OCI-LY3 (cell line): ENCODE measurements at regions not wholly inside any gene's neighbourhood (a gene's known extent, or its start where the extent isn't known, plus 50 kb on each side); places are given as distances from the start of the nearest gene placed in this dataset.

Experiments used
- H2AFZ ChIP-seq: fragments of 200-600, 300-600 bp; shearing (Covaris generic); 2 replicates; pipeline ENCODE4 v1.6.0; 2014; ENCODE audit warnings: antibody characterized with exemption, low read depth, low read length
- H3K27ac ChIP-seq: fragments of 200-600, 300-600 bp; sonication (generic); 2 replicates; pipeline ENCODE4 v1.5.1; 2014; ENCODE audit warnings: mild to moderate bottlenecking, low read length, moderate library complexity, mixed read lengths
- H3K27me3 ChIP-seq: fragments of 200-600, 300-600 bp; sonication (generic); 2 replicates; pipeline ENCODE4 v1.6.1; 2014; ENCODE audit warnings: low read depth, low read length, mixed read lengths
- H3K36me3 ChIP-seq: fragments of 200-600, 300-600 bp; sonication (generic); replicated peaks from 2 replicates; pipeline ENCODE3; 2014; ENCODE audit warnings: low read depth, low read length, mixed read lengths
- H3K4me1 ChIP-seq: fragments of 300-600, 200-600 bp; sonication (generic); 2 replicates; pipeline ENCODE4 v1.6.1; 2014; ENCODE audit warnings: low read length, mixed read lengths
- H3K4me2 ChIP-seq: fragments of 200-600, 300-600 bp; sonication (generic); 2 replicates; pipeline ENCODE4 v1.6.1; 2014; ENCODE audit warnings: low read length, mixed read lengths
- H3K4me3 ChIP-seq: fragments of 300-600, 200-600 bp; sonication (generic); 2 replicates; pipeline ENCODE4 v1.5.1; 2014; ENCODE audit warnings: antibody characterized with exemption, mild to moderate bottlenecking, low read length, moderate library complexity
- H3K79me2 ChIP-seq: fragments of 300-600, 200-600 bp; shearing (Covaris generic); 2 replicates; pipeline ENCODE4 v1.6.1; 2014; ENCODE audit warnings: mild to moderate bottlenecking, low read length, mixed read lengths
- H3K9ac ChIP-seq: fragments of 300-600, 200-600 bp; shearing (Covaris generic); 2 replicates; pipeline ENCODE4 v1.6.0; 2014; ENCODE audit warnings: mild to moderate bottlenecking, low read length, moderate library complexity
- H3K9me3 ChIP-seq: fragments of 200-600, 300-600 bp; shearing (Covaris generic); 2 replicates; pipeline ENCODE4 v1.6.1; 2014; ENCODE audit warnings: low read length, mixed read lengths; ENCODE audit not compliant: insufficient read depth
- H4K20me1 ChIP-seq: fragments of 200-600, 300-600 bp; sonication (generic); 2 replicates; pipeline ENCODE4 v1.6.1; 2016; ENCODE audit warnings: low read length, mixed read lengths; ENCODE audit not compliant: insufficient read depth
- CTCF ChIP-seq: fragments of 200-600, 300-600 bp; sonication (generic); IDR thresholded peaks from 2 replicates; pipeline ENCODE4 v1.5.1; 2014; ENCODE audit warnings: antibody characterized with exemption, low read length, low read depth
- EZH2phosphoT487 ChIP-seq: fragments of 200-600 bp; shearing (Covaris generic); IDR thresholded peaks from 2 replicates; pipeline ENCODE4 v1.6.1; 2018; ENCODE audit warnings: antibody characterized with exemption, mixed run types, low read depth

DNA sequence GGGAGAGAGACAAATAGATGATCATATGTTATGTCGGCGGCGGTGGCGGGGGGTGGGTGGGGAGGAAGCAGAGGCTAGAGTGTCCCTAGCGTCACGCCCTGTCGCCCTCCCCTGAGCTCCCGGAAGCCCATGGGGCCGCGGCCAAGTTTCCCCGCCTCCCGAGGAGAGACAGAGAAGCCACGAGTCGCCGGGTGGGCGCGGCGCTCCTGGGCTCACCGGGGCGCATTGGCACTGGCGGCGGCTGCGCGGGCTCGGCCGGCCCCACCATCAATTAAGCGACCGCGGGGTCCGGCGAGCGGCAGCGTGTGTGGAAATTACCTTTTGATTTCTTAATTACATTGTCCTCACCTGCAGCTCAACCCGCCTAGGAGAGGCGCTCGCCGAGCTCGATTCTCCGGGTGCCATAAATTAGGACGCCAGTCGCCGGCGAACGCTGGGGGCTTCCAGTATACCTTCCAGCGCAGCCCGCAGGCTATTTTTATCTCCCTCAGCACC, 119.9 kb upstream of the LHX5 start:
- H3K79me2 ChIP-seq, result no peaks in the 10 kb centered on the region
- no peak overlapping the region for H2AFZ ChIP-seq
- no peak overlapping the region for H3K27ac ChIP-seq
- no peak overlapping the region for H3K4me2 ChIP-seq
- H3K4me1 ChIP-seq, result no peaks in the 10 kb centered on the region
- TF ChIP-seq EZH2phosphoT487 (no peak), CTCF (no peak)
- H3K36me3 ChIP-seq, result no peaks in the 10 kb centered on the region
- H3K9ac ChIP-seq, result no peak overlapping the region
- no peak overlapping the region for H3K4me3 ChIP-seq
- no peaks in the 10 kb centered on the region for H4K20me1 ChIP-seq
- H3K9me3 ChIP-seq, result no peaks in the 10 kb centered on the region
- peaks cover 5% of the 10 kb centered on the region; the same call in 1 of the 2 replicates for H3K27me3 ChIP-seq

DNA sequence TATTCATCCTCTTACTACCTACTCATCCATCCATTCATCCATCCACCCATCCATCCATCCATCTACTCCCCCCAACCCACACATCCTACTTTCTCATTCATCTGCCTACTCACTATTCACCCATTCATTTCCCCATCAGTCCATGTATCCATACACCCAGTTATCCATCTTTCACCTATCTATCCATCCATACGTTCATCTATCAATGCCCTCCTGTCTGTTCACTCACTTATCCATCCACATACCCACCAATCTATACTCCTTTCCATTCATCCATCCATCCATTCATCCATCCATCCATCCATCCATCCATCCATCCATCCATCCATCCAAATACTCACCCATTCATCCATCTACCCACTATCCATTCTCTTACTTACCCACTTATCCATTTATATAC, 117.8 kb upstream of the LHX5 start:
- no peaks in the 10 kb centered on the region for H3K9me3 ChIP-seq

DNA sequence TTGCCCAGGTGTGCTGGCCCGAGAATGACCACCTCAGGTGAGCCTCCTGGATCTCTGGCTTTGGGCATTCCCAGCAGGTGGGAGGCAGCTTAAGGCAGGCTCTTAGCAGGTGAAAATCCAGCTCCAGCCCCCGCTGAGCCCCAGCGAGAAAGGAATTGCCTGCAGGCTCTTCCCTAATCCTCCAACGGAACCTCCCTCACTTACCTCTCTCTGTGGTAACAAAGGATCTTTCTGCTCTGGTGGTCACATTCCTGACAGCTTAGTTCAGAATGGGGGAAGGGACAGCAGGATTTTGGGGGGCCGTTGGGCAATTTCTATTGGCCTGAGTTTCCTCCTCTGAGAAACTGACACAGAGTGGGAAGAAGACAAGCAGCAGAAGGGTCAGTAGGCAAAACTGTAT, 116.0 kb upstream of the LHX5 start:
- no peaks in the 10 kb centered on the region for H3K36me3 ChIP-seq
- no peak overlapping the region for H3K4me2 ChIP-seq
- H3K27me3 ChIP-seq, result peaks cover 5% of the 10 kb centered on the region; the same call in 1 of the 2 replicates
- no peak overlapping the region for H3K4me3 ChIP-seq
- H4K20me1 ChIP-seq, result no peaks in the 10 kb centered on the region
- no peak overlapping the region for H2AFZ ChIP-seq
- TF ChIP-seq EZH2phosphoT487 (no peak), CTCF (no peak)
- H3K9ac ChIP-seq, result no peak overlapping the region
- no peaks in the 10 kb centered on the region for H3K79me2 ChIP-seq
- H3K9me3 ChIP-seq, result no peaks in the 10 kb centered on the region
- H3K27ac ChIP-seq, result no peak overlapping the region
- H3K4me1 ChIP-seq, result no peaks in the 10 kb centered on the region

More for the DNA sequence above, 117.8 kb upstream of the LHX5 start:
- no peak overlapping the region for H2AFZ ChIP-seq
- H3K4me3 ChIP-seq, result no peak overlapping the region
- H3K27ac ChIP-seq, result no peak overlapping the region
- H3K36me3 ChIP-seq, result no peaks in the 10 kb centered on the region
- TF ChIP-seq CTCF, result no peak
- TF ChIP-seq EZH2phosphoT487, result no peak
- no peaks in the 10 kb centered on the region for H4K20me1 ChIP-seq
- H3K27me3 ChIP-seq, result peaks cover 5% of the 10 kb centered on the region; the same call in 1 of the 2 replicates
- no peaks in the 10 kb centered on the region for H3K4me1 ChIP-seq
- H3K4me2 ChIP-seq, result no peak overlapping the region
- H3K79me2 ChIP-seq, result no peaks in the 10 kb centered on the region
- no peak overlapping the region for H3K9ac ChIP-seq

- H3K9ac ChIP-seq, result no peak overlapping the region
- no peaks in the 10 kb centered on the region for H3K4me1 ChIP-seq
- H3K9me3 ChIP-seq, result no peaks in the 10 kb centered on the region
- H3K27me3 ChIP-seq, result peaks cover 5% of the 10 kb centered on the region; the same call in 1 of the 2 replicates
- no peaks in the 10 kb centered on the region for H3K36me3 ChIP-seq
- TF ChIP-seq CTCF (no peak), EZH2phosphoT487 (no peak)
- no peak overlapping the region for H3K4me3 ChIP-seq
- H4K20me1 ChIP-seq, result no peaks in the 10 kb centered on the region
- no peaks in the 10 kb centered on the region for H3K79me2 ChIP-seq
- H2AFZ ChIP-seq, result no peak overlapping the region
- H3K27ac ChIP-seq, result no peak overlapping the region
- no peak overlapping the region for H3K4me2 ChIP-seq
These were observed 114.8 kb upstream of the LHX5 start for GRCh38 chr12:113586461-113586860.
